GM12873 (cell line): ENCODE measurements at regions not wholly inside any gene's neighbourhood (a gene's known extent, or its start where the extent isn't known, plus 50 kb on each side); places are given as distances from the start of the nearest gene placed in this dataset.

Experiments used
- CTCF ChIP-seq: IDR thresholded peaks from 2 replicates; pipeline ENCODE4 v1.5.1; 2012; ENCODE audit warnings: low read depth, mild to moderate bottlenecking, moderate library complexity, low read length, control low read depth; ENCODE audit not compliant: insufficient read depth; ENCODE audit errors: missing control alignments

- no peak for TF ChIP-seq CTCF
Measured at GRCh38 chr5:39542511-39543285, 117.9 kb upstream of the DAB2 start.

- TF ChIP-seq CTCF: no peak
Measured at GRCh38 chr5:39541920-39542319, 117.1 kb upstream of the DAB2 start.

- TF ChIP-seq CTCF: no peak
Measured at GRCh38 chr5:39539470-39539869, 114.7 kb upstream of the DAB2 start.

GRCh38 chr5:39534690-39535089 lies 109.9 kb upstream of the DAB2 start:
- TF ChIP-seq CTCF: no peak

GRCh38 chr5:39533749-39534148 lies 109.0 kb upstream of the DAB2 start:
- TF ChIP-seq CTCF: no peak

GRCh38 chr5:39532511-39532910 lies 107.7 kb upstream of the DAB2 start:
- TF ChIP-seq CTCF: no peak

GRCh38 chr5:39531306-39531705 lies 106.5 kb upstream of the DAB2 start:
- TF ChIP-seq CTCF: no peak
